NOMO-1 treated with dmso at 0.1 percent for 144 hours (cell line): ENCODE measurements at regions not wholly inside any gene's neighbourhood (a gene's known extent, or its start where the extent isn't known, plus 50 kb on each side); places are given as distances from the start of the nearest gene placed in this dataset.

ENCODE experiments used
- DNase-seq: peaks from one replicate; lab custom pipeline; 2025; ENCODE audit not compliant: unreplicated experiment; lab: John Stamatoyannopoulos, UW

- DNase-seq, result peak; percentile 43
Measured at GRCh38 chr17:68812876-68813584, 142.2 kb downstream of the ABCA8 start.

DNA sequence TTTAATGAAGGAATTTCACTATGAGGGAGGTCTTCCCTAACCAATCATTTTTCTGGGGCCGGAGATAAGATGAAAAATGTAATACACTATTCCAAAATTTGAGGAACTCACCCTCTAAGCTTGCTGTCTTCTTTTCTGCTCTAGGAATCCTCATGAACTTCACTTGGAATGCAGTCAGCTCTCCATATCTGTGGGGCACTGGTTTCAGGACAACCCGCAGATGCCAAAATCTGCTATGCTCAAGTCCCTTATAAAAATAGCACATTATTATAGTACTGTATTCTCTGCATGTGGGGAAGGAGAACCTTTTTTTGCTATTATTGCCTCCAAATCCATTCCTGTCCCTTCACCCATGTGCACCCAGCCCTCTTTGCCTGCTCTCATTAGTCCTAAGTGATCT is 146.0 kb downstream of the ABCA8 start:
- DNase-seq, result no peak

GRCh38 chr17:68807998-68808772 is 147.0 kb downstream of the ABCA8 start:
- DNase-seq, result no peak

DNA sequence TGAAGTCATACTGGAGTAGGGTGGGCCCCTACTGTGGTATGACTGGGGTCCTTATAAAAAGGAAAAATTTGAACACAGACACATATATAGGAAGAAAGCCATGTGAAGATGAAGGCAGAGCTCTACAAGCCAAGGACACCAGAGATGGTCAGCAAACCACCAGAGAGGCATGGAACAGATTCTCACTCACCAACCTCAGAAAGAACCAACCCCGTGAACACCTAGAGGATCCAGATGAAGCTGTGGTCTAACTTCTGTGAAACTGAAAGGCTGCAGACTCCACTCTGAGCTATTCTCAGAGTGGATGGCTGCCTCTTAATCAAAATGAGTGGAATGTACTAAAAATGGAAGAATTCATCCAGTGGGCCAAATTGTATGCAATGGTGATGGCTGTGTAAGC is 149.6 kb downstream of the ABCA8 start:
- DNase-seq, result no peak

DNA sequence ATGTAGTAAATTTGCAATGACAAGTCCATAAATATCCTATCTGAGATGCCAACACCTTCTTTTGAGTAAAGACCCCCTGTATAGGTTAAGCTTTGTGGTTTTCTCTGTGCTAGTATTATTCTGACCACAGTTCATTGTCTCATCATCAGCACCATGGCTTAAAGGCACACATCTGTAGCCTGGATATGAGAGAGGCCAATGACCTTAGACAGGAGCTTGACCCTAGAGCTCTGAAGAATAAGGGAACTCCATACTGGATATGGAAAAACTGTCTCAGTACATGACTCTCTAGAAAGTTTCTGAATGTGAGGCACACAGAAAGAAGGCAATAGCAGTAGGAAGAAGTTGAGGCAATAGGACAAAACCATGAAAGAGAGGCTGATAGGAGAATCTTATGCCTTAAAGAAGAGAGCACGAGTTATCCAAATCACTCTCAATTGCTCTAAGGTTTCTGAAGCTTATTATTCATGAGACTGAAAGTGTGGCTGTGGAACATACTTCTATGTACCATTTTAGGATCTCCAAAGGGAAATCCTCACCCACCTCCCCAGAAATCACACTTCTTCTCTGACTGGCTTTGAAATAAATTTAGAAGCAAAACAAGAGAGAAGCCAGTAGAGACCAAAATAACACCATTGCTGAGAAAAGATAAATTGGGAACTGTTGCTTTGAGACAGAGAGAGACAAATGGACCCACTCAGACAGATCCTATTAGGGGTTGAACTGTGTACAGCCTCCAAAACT is 150.2 kb downstream of the ABCA8 start:
- no peak for DNase-seq

- DNase-seq, result no peak
Measured at GRCh38 chr17:68803164-68803929, 151.8 kb downstream of the ABCA8 start.

GRCh38 chr17:68801335-68802247 is 153.6 kb downstream of the ABCA8 start:
- DNase-seq, result no peak

DNA sequence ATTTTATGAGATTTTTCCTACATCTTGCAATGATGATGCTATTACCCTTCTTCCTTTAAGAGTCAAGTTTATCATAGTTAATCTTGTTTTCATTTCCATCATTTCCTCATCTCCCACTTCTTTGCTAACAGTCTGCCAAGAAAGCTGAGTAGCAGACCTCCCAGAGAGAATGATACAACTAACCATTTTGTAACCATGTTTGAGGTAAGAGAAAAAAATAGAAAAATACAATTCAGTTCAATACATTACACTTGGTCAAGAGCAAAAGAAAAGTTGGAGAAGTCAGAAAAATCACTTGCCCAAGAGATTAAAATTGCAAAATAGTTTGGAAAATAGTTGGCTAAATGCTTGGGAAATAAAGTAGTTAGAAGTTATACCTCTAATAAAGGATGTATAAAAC is 154.4 kb downstream of the ABCA8 start:
- no peak for DNase-seq

DNA sequence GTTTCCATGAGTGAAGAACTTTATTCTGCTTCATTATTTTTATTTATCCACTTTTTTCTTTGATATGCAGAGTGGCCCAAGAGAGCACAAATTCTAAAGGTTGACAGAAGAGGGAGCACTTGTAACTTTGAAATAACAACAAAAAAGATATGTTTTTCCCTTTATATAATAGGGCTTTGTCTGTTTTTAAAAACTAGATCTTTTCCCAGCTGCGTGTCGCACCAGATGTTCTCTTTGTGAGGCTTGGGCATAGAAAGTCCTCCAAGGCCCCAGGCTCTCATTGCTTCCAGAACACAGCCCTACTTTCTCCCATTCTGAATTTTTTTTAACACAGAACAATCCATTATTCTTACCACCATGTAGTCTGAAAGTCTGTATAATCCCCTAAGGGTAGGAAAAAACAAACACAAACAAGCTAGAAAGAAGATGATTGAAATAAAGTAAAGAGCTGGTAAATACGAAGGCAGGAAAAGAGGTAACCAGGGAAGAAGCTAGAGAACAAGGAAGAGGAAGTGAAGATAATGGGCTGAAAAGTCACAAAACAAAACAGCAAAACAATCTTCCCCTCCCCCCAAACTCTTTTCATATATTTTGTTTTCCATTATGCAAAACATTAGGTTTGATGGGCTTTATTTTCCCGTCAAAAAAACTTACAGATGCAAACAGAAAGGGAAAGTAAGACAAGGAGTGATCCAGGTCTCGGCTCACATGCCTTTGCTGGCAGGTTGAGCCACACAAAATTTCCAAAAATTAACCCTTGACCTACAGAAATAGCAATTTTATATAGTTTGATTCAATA is 160.4 kb downstream of the ABCA8 start:
- DNase-seq, result peak; percentile 16

DNA sequence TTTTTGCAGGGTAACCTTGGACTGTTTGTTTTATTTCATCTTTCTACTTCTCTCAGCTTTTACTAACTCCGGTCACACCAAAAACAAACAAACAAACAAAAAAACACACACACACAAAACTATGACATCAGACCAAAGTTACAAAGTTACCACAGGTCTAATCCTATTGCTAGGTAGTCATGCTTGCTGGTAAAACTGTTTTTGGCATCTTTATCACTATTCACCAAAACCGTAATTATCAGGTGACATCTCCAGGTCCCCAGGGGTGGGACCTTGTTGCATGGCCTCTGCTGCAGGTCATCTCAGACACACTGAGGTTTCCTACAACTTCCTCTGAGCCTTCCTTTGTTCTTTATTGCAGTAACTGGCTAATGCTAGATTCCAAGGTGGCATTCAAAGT is 162.3 kb downstream of the ABCA8 start:
- no peak for DNase-seq

GRCh38 chr17:68792042-68792685 is 163.0 kb downstream of the ABCA8 start:
- DNase-seq, result no peak

- DNase-seq, result no peak
Measured at GRCh38 chr17:68790931-68791330, 164.3 kb downstream of the ABCA8 start.

- no peak for DNase-seq
Measured at GRCh38 chr17:68790492-68790891, 164.7 kb downstream of the ABCA8 start.

DNA sequence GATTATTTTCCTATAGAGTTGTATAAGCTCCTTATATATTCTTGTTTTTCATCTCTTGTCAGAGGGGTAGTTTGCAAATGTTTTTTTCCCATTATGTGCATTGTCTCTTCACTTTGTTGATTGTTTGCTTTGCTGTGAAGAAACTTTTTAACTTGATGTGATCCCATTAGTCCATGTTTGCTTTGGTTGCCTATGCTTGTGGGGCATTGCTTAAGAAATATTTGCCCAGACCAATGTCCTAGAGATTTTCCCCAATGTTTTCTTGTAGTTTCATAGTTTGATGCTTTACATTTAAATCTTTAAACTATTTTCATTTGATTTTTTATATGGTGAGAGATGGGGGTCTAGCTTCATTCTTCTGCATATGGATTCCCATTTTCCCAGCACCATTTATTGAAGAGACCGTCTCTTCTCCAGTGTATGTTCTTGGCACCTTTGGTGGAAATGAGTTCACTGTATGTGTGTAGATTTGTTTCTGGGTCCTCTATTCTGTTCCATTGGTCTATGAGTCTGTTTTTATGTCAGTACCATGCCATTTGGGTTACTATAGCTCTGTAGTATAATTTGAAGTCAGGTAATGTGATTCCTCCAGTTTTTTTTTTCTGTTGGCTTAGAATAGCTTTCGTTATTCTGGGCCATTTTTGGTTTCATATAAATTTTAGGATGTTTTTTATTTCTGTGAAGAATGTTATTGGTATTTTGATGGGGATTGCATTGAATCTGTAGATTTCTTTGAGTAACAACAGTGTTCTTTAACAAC is 165.8 kb downstream of the ABCA8 start:
- no peak for DNase-seq

GRCh38 chr17:68785565-68786486 is 169.4 kb downstream of the ABCA8 start:
- DNase-seq, result no peak

- no peak for DNase-seq
Measured at GRCh38 chr17:68784431-68784830, 170.8 kb downstream of the ABCA8 start.

GRCh38 chr17:68783861-68784260 is 171.3 kb downstream of the ABCA8 start:
- DNase-seq, result no peak
